ENCODE measurements at regions not wholly inside any gene's neighbourhood (a gene's known extent, or its start where the extent isn't known, plus 50 kb on each side); places are given as distances from the start of the nearest gene placed in this dataset.

DNA sequence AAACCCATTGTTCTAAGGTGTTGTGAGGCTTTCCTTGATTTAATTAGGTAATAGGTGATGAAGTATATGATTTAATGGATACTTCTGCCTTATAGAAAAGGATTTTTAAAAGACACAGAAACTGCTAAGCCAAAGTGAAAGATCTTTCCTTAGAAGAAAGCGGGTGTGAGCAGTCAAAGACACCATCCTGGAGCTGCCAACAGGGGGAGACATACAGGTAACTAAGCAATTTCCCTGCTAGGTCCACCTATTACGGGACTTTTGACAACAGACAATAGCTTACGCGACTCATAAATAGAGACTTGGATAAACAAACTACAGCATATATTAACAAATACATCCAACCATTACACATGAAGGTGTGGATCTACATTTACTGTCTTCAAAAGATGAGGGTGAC, 669.5 kb downstream of the SQOR start:
- H3K9ac ChIP-seq (ENCODE audit: low read depth, low read length) = no peak overlapping the region
- no peak overlapping the region for H3K27ac ChIP-seq (ENCODE audit: low read depth, low read length)
- H3K36me3 ChIP-seq (ENCODE audit: control insufficient read depth, insufficient read depth, low read length) = no peaks in the 10 kb centered on the region
- H3K4me3 ChIP-seq (ENCODE audit: low read depth, low read length) = no peak overlapping the region
- H3K27me3 ChIP-seq (ENCODE audit: control insufficient read depth, insufficient read depth, low read length) = no peaks in the 10 kb centered on the region
- no peaks in the 10 kb centered on the region for H3K9me3 ChIP-seq (ENCODE audit: control insufficient read depth, insufficient read depth, low read length)
- H3K4me1 ChIP-seq (ENCODE audit: control insufficient read depth, insufficient read depth, low read length) = no peaks in the 10 kb centered on the region

DNA sequence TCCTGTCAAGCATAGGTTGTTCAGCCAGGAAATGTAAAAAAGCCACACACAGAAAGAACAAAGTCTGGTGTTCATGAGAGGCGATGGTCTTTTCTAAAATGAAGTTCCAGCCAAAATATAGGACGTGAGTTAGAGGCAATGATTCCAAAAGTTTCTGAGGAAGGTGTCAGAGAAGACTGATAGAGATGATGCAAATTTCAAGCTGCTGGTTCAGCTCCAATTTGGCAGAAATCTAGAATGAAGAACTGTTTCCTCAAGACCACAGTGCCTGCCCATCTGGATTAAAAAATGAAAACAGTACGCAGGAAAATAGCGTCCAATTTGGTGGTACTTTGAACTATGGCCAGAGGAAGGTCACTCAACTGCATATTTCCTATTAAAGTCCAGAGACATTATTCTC, 672.9 kb downstream of the SQOR start:
- no peak overlapping the region for H3K4me3 ChIP-seq (ENCODE audit: low read depth, low read length)
- no peaks in the 10 kb centered on the region for H3K9me3 ChIP-seq (ENCODE audit: control insufficient read depth, insufficient read depth, low read length)
- no peak overlapping the region for H3K27ac ChIP-seq (ENCODE audit: low read depth, low read length)
- no peaks in the 10 kb centered on the region for H3K36me3 ChIP-seq (ENCODE audit: control insufficient read depth, insufficient read depth, low read length)
- 0 out of 2 replicates have a peak, but pooled peaks cover under 1% of the 10 kb centered on the region for H3K4me1 ChIP-seq (ENCODE audit: control insufficient read depth, insufficient read depth, low read length)
- H3K9ac ChIP-seq (ENCODE audit: low read depth, low read length) = no peak overlapping the region
- no peaks in the 10 kb centered on the region for H3K27me3 ChIP-seq (ENCODE audit: control insufficient read depth, insufficient read depth, low read length)

DNA sequence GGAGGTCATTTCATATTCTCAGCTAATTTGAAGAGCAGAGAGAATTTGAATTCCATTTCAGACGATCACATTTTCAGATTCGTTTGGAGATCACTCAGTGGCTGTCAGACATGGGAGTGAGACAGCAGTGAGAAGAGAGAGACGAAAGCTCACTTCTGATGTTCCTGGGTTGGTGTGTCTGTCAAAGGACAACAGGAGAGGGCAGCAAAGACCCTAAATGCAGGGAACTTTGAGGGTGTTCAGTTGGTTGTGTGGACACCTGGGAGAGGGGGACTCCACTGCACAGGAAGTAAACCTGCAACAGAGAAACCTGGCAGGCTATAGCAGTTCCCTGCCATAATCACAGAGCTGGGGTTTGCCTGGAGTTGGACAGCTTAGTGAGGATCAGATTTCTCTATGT, 675.1 kb downstream of the SQOR start:
- Histone ChIP-seq H3K36me3 (ENCODE audit: control insufficient read depth, insufficient read depth, low read length) (no peaks in the 10 kb centered on the region), H3K4me1 (ENCODE audit: control insufficient read depth, insufficient read depth, low read length) (0 out of 2 replicates have a peak, but pooled peaks cover 4% of the 10 kb centered on the region), H3K4me3 (ENCODE audit: low read depth, low read length) (no peak overlapping the region), H3K27me3 (ENCODE audit: control insufficient read depth, insufficient read depth, low read length) (no peaks in the 10 kb centered on the region), H3K27ac (ENCODE audit: low read depth, low read length) (no peak overlapping the region), H3K9me3 (ENCODE audit: control insufficient read depth, insufficient read depth, low read length) (no peaks in the 10 kb centered on the region), H3K9ac (ENCODE audit: low read depth, low read length) (no peak overlapping the region)

DNA sequence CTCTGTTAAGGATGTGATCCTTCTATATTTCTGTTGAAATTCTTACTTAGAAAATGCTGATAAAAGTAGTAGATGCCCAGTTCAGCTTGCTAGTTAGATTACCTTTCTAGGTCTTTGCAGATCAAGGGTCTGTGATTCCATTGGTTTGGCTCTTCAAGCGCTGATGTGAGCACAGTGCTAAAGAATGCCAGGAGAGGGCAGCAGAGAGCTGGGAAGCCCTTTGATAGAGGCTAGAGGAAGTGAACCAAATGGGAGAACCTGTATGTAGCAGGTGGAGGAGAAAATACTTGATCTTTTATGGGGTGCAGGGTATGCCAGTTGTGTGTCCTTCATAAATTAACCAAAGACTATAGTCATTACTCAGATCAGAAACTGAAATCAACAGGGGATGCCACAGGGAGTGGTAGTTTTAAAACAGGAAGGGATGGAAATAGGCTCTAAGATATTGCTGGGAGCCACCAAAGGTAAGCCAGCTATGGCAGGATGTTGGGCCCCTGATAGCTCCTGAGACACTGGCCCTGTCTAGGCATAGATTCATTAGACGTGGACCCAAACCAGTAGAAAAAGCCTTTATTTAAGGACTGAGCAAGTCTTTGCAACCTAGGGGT, 677.4 kb downstream of the SQOR start:
- no peaks in the 10 kb centered on the region for H3K27me3 ChIP-seq (ENCODE audit: control insufficient read depth, insufficient read depth, low read length)
- 0 out of 2 replicates have a peak, but pooled peaks cover 4% of the 10 kb centered on the region for H3K4me1 ChIP-seq (ENCODE audit: control insufficient read depth, insufficient read depth, low read length)
- H3K36me3 ChIP-seq (ENCODE audit: control insufficient read depth, insufficient read depth, low read length) = no peaks in the 10 kb centered on the region
- no peak overlapping the region for H3K4me3 ChIP-seq (ENCODE audit: low read depth, low read length)
- no peak overlapping the region for H3K27ac ChIP-seq (ENCODE audit: low read depth, low read length)
- H3K9me3 ChIP-seq (ENCODE audit: control insufficient read depth, insufficient read depth, low read length) = no peaks in the 10 kb centered on the region
- no peak overlapping the region for H3K9ac ChIP-seq (ENCODE audit: low read depth, low read length)

DNA sequence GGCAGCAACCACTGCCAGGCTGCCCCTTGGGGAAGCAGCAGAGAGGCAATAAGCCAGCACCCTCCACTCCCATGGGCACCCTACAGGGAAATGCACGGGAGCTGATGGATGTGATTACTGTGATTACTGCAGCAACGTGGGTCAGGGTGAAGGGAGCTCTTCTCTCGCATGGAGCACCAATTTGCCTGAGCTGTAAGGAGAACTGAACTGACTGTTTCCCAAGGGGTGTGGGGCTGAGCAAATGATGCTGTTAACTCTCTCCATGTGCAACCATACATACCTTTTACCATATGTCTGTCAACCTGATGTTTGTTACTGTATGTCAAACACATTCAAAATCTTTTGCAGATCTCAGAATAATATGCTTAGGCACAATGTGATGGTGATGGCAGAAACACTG, 680.6 kb downstream of the SQOR start:
- Histone ChIP-seq H3K4me1 (ENCODE audit: control insufficient read depth, insufficient read depth, low read length) (peaks cover 4% of the 10 kb centered on the region; the same call in 1 of the 2 replicates), H3K27me3 (ENCODE audit: control insufficient read depth, insufficient read depth, low read length) (no peaks in the 10 kb centered on the region), H3K36me3 (ENCODE audit: control insufficient read depth, insufficient read depth, low read length) (no peaks in the 10 kb centered on the region), H3K27ac (ENCODE audit: low read depth, low read length) (no peak overlapping the region), H3K4me3 (ENCODE audit: low read depth, low read length) (no peak overlapping the region), H3K9me3 (ENCODE audit: control insufficient read depth, insufficient read depth, low read length) (no peaks in the 10 kb centered on the region), H3K9ac (ENCODE audit: low read depth, low read length) (no peak overlapping the region)

DNA sequence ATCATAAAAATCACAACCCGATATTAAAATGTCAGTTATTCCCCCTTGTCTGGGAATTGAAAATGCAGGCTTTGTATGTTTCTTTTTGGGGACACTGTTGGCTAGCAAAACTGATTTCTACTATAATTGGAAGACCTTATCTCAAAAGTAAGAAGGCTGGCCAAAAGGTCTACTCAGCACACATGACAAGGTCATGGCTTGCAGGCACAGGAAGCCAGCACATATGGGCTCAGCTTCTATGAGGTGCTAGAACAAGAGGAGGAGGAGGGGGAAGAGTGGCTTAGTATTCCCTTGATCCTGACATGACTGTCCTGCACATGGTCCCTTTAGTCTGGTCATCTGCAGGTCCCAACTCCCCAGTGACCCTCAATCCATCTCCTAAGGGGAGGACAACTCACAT, 681.2 kb downstream of the SQOR start:
- Histone ChIP-seq H3K27me3 (ENCODE audit: control insufficient read depth, insufficient read depth, low read length) (no peaks in the 10 kb centered on the region), H3K9ac (ENCODE audit: low read depth, low read length) (no peak overlapping the region), H3K4me1 (ENCODE audit: control insufficient read depth, insufficient read depth, low read length) (peaks cover 8% of the 10 kb centered on the region; the same call in 1 of the 2 replicates), H3K4me3 (ENCODE audit: low read depth, low read length) (no peak overlapping the region), H3K36me3 (ENCODE audit: control insufficient read depth, insufficient read depth, low read length) (no peaks in the 10 kb centered on the region), H3K27ac (ENCODE audit: low read depth, low read length) (no peak overlapping the region), H3K9me3 (ENCODE audit: control insufficient read depth, insufficient read depth, low read length) (no peaks in the 10 kb centered on the region)

DNA sequence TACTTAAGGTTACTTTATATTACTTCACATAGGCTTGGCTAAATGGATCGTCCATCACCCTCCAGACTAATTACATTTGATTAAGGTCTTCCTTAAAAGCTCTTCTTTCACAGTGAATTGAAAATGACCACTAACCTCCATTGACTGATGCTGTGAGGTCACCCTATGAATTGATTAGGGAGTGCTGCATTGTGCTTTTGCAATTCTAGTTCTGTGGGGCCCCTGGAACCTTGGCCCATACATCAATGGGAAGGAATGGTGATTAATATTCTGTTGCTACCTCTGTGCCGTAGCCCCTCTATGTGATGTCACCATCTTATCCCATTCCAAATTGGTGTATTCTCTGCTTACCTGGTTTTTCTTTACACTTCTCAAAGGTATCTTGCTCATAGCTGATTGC, 682.2 kb downstream of the SQOR start:
- Histone ChIP-seq H3K27ac (ENCODE audit: low read depth, low read length) (no peak overlapping the region), H3K9ac (ENCODE audit: low read depth, low read length) (no peak overlapping the region), H3K4me3 (ENCODE audit: low read depth, low read length) (no peak overlapping the region), H3K9me3 (ENCODE audit: control insufficient read depth, insufficient read depth, low read length) (no peaks in the 10 kb centered on the region), H3K4me1 (ENCODE audit: control insufficient read depth, insufficient read depth, low read length) (peaks cover 17% of the 10 kb centered on the region), H3K36me3 (ENCODE audit: control insufficient read depth, insufficient read depth, low read length) (no peaks in the 10 kb centered on the region), H3K27me3 (ENCODE audit: control insufficient read depth, insufficient read depth, low read length) (no peaks in the 10 kb centered on the region)

DNA sequence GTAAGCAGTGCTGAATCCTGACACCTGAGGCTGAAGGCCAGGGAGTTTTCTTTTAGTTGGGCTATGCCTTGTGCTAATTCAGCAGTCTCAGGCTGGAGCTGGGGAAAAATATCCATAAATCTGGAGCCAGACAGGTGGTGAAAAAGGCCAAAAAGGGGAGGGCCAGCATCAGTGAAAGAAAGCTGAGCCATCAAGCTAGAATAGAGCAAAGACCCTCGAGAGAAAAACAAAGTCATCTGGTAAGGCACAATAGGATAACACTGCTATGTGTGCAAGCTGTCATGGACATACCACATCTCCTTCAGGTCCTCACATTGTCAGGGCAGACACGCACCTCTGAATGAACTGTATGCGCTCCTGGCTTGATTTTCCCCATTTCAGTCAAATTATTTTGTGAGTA, 687.9 kb downstream of the SQOR start:
- Histone ChIP-seq H3K27me3 (ENCODE audit: control insufficient read depth, insufficient read depth, low read length) (no peaks in the 10 kb centered on the region), H3K36me3 (ENCODE audit: control insufficient read depth, insufficient read depth, low read length) (no peaks in the 10 kb centered on the region), H3K27ac (ENCODE audit: low read depth, low read length) (no peak overlapping the region), H3K4me3 (ENCODE audit: low read depth, low read length) (no peak overlapping the region), H3K4me1 (ENCODE audit: control insufficient read depth, insufficient read depth, low read length) (peaks cover 22% of the 10 kb centered on the region), H3K9me3 (ENCODE audit: control insufficient read depth, insufficient read depth, low read length) (no peaks in the 10 kb centered on the region), H3K9ac (ENCODE audit: low read depth, low read length) (no peak overlapping the region)

DNA sequence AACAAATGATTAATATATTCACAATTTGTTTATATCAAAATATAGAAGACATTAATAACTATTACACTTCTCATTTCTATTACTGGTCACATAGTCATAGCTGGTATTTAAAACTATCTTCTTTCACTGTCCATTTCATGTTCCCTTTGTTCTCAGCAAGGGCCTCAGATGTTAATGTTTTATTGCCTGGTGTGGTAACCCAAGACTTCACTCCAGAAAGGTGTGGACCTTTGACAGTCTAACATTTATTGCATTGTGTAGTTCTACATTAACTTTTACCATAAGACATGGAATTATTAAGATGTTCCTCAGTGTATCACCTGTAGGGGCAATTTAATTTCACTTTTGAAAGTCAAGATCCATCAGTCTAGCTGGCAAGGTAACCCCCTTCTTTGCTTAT, 691.3 kb downstream of the SQOR start:
- Histone ChIP-seq H3K27ac (ENCODE audit: low read depth, low read length) (no peak overlapping the region), H3K9ac (ENCODE audit: low read depth, low read length) (no peak overlapping the region), H3K27me3 (ENCODE audit: control insufficient read depth, insufficient read depth, low read length) (no peaks in the 10 kb centered on the region), H3K36me3 (ENCODE audit: control insufficient read depth, insufficient read depth, low read length) (no peaks in the 10 kb centered on the region), H3K4me1 (ENCODE audit: control insufficient read depth, insufficient read depth, low read length) (peaks cover 17% of the 10 kb centered on the region), H3K4me3 (ENCODE audit: low read depth, low read length) (no peak overlapping the region), H3K9me3 (ENCODE audit: control insufficient read depth, insufficient read depth, low read length) (no peaks in the 10 kb centered on the region)

DNA sequence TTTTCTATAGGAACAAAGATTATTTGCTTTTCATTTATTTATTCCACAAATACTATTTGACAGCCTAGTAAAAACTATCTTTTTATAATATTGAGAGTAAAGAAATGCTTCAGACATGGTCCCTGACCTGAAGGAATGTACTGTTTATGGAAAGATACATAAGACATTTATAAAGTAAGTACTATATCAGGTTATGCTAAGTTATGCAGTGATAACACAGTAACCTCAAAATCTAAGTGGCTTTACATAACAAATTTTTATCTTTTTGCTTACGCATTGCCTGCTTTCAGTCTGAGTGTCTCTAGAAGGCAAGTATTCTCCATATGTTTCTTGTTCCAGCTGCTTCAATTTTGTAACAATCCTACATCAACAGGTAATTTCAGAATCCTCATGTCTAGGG, 694.0 kb downstream of the SQOR start:
- H3K27me3 ChIP-seq (ENCODE audit: control insufficient read depth, insufficient read depth, low read length) = no peaks in the 10 kb centered on the region
- H3K9me3 ChIP-seq (ENCODE audit: control insufficient read depth, insufficient read depth, low read length) = no peaks in the 10 kb centered on the region
- H3K4me1 ChIP-seq (ENCODE audit: control insufficient read depth, insufficient read depth, low read length) = no peaks in the 10 kb centered on the region
- no peak overlapping the region for H3K4me3 ChIP-seq (ENCODE audit: low read depth, low read length)
- H3K27ac ChIP-seq (ENCODE audit: low read depth, low read length) = no peak overlapping the region
- H3K9ac ChIP-seq (ENCODE audit: low read depth, low read length) = no peak overlapping the region
- no peaks in the 10 kb centered on the region for H3K36me3 ChIP-seq (ENCODE audit: control insufficient read depth, insufficient read depth, low read length)

DNA sequence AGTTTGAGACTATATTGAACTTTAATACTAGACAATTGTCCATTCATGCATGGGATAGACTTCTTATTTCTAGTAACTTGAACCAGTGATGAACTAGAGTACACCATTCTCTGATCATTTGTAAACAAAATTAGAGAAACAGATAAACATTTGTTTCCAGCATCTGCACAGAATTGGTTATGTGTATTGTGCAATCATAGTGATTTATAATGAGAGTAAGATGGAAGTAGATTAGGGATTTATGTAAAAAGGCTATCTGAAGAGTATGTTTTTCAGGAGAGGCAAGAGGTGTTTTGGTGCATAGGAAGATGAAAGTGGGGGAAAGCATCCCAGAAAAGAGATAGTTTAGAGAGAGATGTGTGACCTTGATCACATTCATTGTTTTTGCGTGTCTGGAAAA, 695.0 kb downstream of the SQOR start:
- no peak overlapping the region for H3K9ac ChIP-seq (ENCODE audit: low read depth, low read length)
- no peak overlapping the region for H3K27ac ChIP-seq (ENCODE audit: low read depth, low read length)
- no peaks in the 10 kb centered on the region for H3K4me1 ChIP-seq (ENCODE audit: control insufficient read depth, insufficient read depth, low read length)
- no peaks in the 10 kb centered on the region for H3K27me3 ChIP-seq (ENCODE audit: control insufficient read depth, insufficient read depth, low read length)
- H3K9me3 ChIP-seq (ENCODE audit: control insufficient read depth, insufficient read depth, low read length) = no peaks in the 10 kb centered on the region
- no peak overlapping the region for H3K4me3 ChIP-seq (ENCODE audit: low read depth, low read length)
- H3K36me3 ChIP-seq (ENCODE audit: control insufficient read depth, insufficient read depth, low read length) = no peaks in the 10 kb centered on the region

DNA sequence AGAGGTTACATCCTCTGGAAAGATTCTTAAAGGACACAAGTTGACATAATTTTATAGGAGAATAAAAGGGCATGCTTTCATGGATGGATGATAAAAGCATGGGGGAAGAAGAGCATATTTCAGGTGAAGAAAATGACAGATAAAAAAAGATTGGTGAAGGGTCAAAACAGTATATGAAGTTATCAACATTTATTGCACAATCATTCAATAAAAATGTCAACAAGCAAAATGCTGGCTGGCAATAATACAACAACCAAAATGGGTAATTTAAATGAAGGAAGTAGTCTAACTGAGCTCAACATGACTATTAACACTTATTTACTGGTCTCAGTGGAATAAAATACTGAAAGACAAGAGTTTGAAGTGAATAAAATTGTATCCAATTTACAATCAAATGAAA, 696.7 kb downstream of the SQOR start:
- Histone ChIP-seq H3K27ac (ENCODE audit: low read depth, low read length) (no peak overlapping the region), H3K9me3 (ENCODE audit: control insufficient read depth, insufficient read depth, low read length) (no peaks in the 10 kb centered on the region), H3K9ac (ENCODE audit: low read depth, low read length) (no peak overlapping the region), H3K27me3 (ENCODE audit: control insufficient read depth, insufficient read depth, low read length) (no peaks in the 10 kb centered on the region), H3K4me1 (ENCODE audit: control insufficient read depth, insufficient read depth, low read length) (no peaks in the 10 kb centered on the region), H3K36me3 (ENCODE audit: control insufficient read depth, insufficient read depth, low read length) (no peaks in the 10 kb centered on the region), H3K4me3 (ENCODE audit: low read depth, low read length) (no peak overlapping the region)
